HG03103 (cell line): ENCODE measurements at regions not wholly inside any gene's neighbourhood (a gene's known extent, or its start where the extent isn't known, plus 50 kb on each side); places are given as distances from the start of the nearest gene placed in this dataset.

Source experiments
- ATAC-seq: cut with Tn5 transposase; IDR thresholded peaks from one replicate; pipeline ENCODE4 v1.9.1; 2021; ENCODE audit warnings: low read depth; ENCODE audit not compliant: unreplicated experiment

- no peak for ATAC-seq
Observed at GRCh38 chr10:14468023-14468441, 137.3 kb upstream of the FRMD4A start.

GRCh38 chr10:14466257-14466656, 135.5 kb upstream of the FRMD4A start:
- ATAC-seq: no peak

GRCh38 chr10:14460447-14460846, 129.7 kb upstream of the FRMD4A start:
- no peak for ATAC-seq

- no peak for ATAC-seq
Observed at GRCh38 chr10:14459665-14460064, 128.9 kb upstream of the FRMD4A start.

- no peak for ATAC-seq
Observed at GRCh38 chr10:14456870-14457266, 126.1 kb upstream of the FRMD4A start.

GRCh38 chr10:14456218-14456869, 125.6 kb upstream of the FRMD4A start:
- no peak for ATAC-seq

GRCh38 chr10:14454629-14455028, 123.9 kb upstream of the FRMD4A start:
- no peak for ATAC-seq

GRCh38 chr10:14454206-14454605, 123.5 kb upstream of the FRMD4A start:
- ATAC-seq: no peak

- no peak for ATAC-seq
Observed at GRCh38 chr10:14453593-14453992, 122.9 kb upstream of the FRMD4A start.

- ATAC-seq: no peak
Observed at GRCh38 chr10:14451341-14451740, 120.6 kb upstream of the FRMD4A start.

GRCh38 chr10:14450041-14450491, 119.3 kb upstream of the FRMD4A start:
- no peak for ATAC-seq

GRCh38 chr10:14449293-14449815, 118.6 kb upstream of the FRMD4A start:
- ATAC-seq: no peak

GRCh38 chr10:14448197-14448990, 117.7 kb upstream of the FRMD4A start:
- no peak for ATAC-seq

GRCh38 chr10:14447094-14447839, 116.5 kb upstream of the FRMD4A start:
- no peak for ATAC-seq

GRCh38 chr10:14439451-14440259, 108.9 kb upstream of the FRMD4A start:
- ATAC-seq: no peak

GRCh38 chr10:14438576-14438975, 107.9 kb upstream of the FRMD4A start:
- no peak for ATAC-seq

GRCh38 chr10:14438057-14438456, 107.3 kb upstream of the FRMD4A start:
- ATAC-seq: no peak

GRCh38 chr10:14435976-14436632, 105.4 kb upstream of the FRMD4A start:
- no peak for ATAC-seq

- no peak for ATAC-seq
Observed at GRCh38 chr10:14433147-14433546, 102.4 kb upstream of the FRMD4A start.

- no peak for ATAC-seq
Observed at GRCh38 chr10:14431868-14432267, 101.1 kb upstream of the FRMD4A start.
